GM08714 (cell line): ENCODE measurements at regions not wholly inside any gene's neighbourhood (a gene's known extent, or its start where the extent isn't known, plus 50 kb on each side); places are given as distances from the start of the nearest gene placed in this dataset.

Experiments used
- H3K4me3 ChIP-seq: fragments of 200-500 bp; sonication (Bioruptor generic); 2 replicates; pipeline ENCODE4 v1.5.1; 2014; ENCODE audit warnings: mild to moderate bottlenecking, low read length, inconsistent platforms
- ZNF274 ChIP-seq: IDR thresholded peaks from 2 replicates; pipeline ENCODE4 v1.6.1; 2012; ENCODE audit warnings: mild to moderate bottlenecking, low read depth, low read length

- no peak overlapping the region for H3K4me3 ChIP-seq
- no peak for TF ChIP-seq ZNF274
Observed at GRCh38 chr1:14118691-14119485, 418.9 kb downstream of the PRDM2 start.

DNA sequence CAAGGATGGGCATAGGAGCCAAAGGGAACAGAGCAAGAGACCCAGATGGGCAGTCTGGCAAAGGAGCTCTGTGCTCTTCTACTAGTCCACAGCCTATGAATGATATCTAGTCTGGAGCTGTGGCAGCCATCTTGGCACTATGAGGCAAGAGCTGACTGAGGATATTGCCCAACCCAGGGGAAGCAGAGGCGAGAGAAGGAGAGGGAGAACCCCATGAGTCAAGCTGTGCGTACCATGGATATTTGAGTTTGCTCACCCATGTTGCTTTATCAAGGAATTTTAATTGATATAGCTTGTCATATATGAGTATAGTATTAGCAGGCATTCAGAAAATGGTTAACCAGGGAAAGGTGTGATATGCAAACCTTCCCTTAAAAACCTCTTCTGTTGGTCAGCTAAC is 420.9 kb downstream of the PRDM2 start:
- H3K4me3 ChIP-seq: no peak overlapping the region
- no peak for TF ChIP-seq ZNF274

GRCh38 chr1:14128096-14128495 is 428.1 kb downstream of the PRDM2 start:
- no peak overlapping the region for H3K4me3 ChIP-seq
- TF ChIP-seq ZNF274: no peak

GRCh38 chr1:14129009-14129408 is 429.0 kb downstream of the PRDM2 start:
- no peak overlapping the region for H3K4me3 ChIP-seq
- no peak for TF ChIP-seq ZNF274

GRCh38 chr1:14135070-14135469 is 435.1 kb downstream of the PRDM2 start:
- TF ChIP-seq ZNF274: no peak

DNA sequence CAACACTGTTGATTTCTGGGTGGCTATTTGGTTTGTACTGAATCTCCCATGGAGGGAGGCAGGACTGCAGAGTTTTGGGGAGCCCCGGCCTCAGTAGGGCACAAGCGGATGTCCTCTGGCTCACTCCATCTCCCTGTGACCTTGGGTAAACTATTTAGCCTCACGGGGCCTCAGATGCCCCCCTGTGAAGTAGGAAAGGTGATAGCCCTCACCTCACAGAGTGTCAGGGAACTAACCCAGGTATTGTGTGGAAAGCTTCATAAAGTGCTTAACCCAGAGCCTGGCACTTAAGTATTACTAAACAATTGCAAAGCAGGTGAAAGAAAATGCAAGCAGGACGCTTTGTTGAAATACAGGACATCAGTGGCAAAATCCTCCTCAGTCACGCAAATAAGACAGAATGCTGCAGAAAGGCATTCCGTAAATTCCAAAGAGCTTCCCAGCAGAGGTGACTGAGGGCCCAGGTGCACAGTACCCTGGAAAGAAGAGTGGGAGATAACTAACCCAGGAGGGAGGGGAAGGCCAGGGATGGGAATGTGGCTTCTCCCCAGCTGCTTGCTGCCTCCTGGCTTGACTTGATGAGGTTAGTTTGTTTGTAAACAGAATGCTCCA is 436.3 kb downstream of the PRDM2 start:
- TF ChIP-seq ZNF274: no peak
- H3K4me3 ChIP-seq: no peak overlapping the region

More at GRCh38 chr1:14135070-14135469, 435.1 kb downstream of the PRDM2 start:
- H3K4me3 ChIP-seq: no peak overlapping the region

DNA sequence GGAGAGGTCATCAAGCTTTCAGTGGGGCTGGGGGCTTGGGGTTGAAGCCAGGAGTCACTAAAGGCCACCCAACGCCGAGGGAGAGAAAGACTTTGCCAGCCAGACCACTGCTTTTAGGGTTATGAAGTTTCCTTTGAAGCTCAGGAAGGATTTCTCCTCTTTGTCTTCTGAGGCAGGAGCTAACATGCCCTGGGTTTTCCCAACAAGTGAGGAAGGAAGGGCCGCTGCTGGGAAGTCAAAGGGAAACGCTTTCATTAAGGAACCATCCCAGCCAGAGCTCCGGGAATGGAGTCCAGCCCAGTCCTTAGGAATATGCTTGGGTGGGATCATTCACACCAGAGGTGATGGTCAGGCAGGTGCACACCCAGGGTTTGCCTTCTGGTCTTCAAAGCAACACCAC is 436.9 kb downstream of the PRDM2 start:
- no peak for TF ChIP-seq ZNF274
- no peak overlapping the region for H3K4me3 ChIP-seq

- H3K4me3 ChIP-seq: no peak overlapping the region
- no peak for TF ChIP-seq ZNF274
Observed at GRCh38 chr1:14137411-14138134, 437.6 kb downstream of the PRDM2 start.

GRCh38 chr1:14138135-14138506 is 438.1 kb downstream of the PRDM2 start:
- no peak for TF ChIP-seq ZNF274

GRCh38 chr1:14138687-14139086 is 438.7 kb downstream of the PRDM2 start:
- TF ChIP-seq ZNF274: no peak
- H3K4me3 ChIP-seq: no peak overlapping the region

More at GRCh38 chr1:14138135-14138506, 438.1 kb downstream of the PRDM2 start:
- no peak overlapping the region for H3K4me3 ChIP-seq

GRCh38 chr1:14140831-14141401 is 440.9 kb downstream of the PRDM2 start:
- H3K4me3 ChIP-seq: no peak overlapping the region
- TF ChIP-seq ZNF274: no peak

DNA sequence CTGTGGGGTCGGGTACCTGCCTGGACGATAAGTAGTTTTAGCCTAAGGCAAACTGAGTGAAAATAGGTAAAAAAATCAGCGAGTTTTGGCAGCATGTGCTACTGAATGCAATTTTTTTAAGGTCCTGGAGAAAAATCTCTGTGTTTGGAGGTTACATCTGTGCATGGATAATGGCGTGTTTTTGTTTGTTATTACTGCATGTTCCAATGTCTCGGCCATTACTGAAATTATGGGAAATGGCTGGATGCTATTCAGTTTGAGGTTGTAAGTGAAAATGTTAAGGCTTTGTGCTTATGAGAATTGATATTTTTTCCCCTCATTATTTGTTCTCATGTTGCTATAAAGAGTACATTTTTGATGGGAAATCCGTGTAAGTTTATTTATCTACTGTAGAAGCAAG is 441.7 kb downstream of the PRDM2 start:
- TF ChIP-seq ZNF274: no peak
- no peak overlapping the region for H3K4me3 ChIP-seq

DNA sequence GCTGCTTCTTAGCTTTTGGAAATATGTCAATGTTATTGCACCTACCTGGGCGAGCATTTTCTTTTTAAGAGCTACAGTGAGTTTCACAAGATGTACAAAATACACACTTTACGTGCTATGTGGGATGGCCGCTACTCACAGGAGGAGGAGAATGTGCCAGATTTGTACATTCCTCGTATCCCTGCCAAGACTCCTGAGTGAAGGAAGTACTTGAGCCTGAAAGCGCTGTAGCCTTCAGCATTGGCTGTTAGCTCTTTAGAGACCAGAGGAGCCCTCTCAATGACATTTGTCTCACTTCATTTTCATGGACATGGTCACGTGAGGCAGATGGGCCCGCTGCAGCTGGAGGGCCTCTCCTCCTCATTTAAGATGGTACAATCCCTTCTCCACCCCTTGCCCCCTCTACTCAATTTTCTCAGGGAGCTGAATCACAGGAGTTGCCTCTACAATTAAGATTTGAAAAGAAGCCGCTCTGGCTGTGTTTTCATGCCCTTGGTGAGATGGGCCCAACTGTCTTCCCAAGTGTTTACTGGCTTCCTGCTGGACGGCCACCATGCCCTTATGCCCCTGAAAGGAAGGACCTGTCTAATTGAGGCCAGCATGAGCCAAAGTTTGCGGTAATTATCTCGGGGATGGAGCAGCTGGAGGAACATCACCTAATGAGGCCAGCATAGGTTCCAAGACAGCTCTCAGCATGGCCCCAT is 442.6 kb downstream of the PRDM2 start:
- no peak for TF ChIP-seq ZNF274
- H3K4me3 ChIP-seq: no peak overlapping the region

- H3K4me3 ChIP-seq: no peak overlapping the region
- TF ChIP-seq ZNF274: no peak
Observed at GRCh38 chr1:14143777-14144176, 443.8 kb downstream of the PRDM2 start.

GRCh38 chr1:14148526-14148925 is 448.5 kb downstream of the PRDM2 start:
- TF ChIP-seq ZNF274: no peak
- no peak overlapping the region for H3K4me3 ChIP-seq
